GM21717 (cell line): ENCODE measurements at regions not wholly inside any gene's neighbourhood (a gene's known extent, or its start where the extent isn't known, plus 50 kb on each side); places are given as distances from the start of the nearest gene placed in this dataset.

Experiments used
- ATAC-seq: cut with Tn5 transposase; IDR thresholded peaks from one replicate; pipeline ENCODE4 v1.9.1; 2021; ENCODE audit warnings: mild to moderate bottlenecking, moderate library complexity; ENCODE audit not compliant: unreplicated experiment

DNA sequence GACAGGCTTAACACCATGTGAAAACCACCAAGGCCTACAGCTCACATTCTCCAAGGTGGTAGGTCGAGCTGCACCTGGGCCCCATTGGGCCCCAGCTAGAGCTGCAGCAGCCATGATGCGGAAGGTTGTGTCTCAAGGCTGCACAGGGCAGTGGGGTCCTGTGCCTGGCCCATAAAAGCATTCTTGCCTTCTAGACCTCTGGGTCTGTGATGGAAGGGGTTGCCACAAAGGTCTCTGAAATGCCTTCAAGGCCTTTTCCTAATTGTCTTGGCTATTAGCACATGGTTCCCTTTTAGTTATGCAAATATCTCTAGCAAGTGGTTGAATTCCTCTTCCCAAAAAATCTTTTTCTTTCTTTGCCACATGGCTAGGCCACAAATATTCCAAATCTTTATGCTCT lies 52.5 kb upstream of the C11orf58 start:
- no peak for ATAC-seq

DNA sequence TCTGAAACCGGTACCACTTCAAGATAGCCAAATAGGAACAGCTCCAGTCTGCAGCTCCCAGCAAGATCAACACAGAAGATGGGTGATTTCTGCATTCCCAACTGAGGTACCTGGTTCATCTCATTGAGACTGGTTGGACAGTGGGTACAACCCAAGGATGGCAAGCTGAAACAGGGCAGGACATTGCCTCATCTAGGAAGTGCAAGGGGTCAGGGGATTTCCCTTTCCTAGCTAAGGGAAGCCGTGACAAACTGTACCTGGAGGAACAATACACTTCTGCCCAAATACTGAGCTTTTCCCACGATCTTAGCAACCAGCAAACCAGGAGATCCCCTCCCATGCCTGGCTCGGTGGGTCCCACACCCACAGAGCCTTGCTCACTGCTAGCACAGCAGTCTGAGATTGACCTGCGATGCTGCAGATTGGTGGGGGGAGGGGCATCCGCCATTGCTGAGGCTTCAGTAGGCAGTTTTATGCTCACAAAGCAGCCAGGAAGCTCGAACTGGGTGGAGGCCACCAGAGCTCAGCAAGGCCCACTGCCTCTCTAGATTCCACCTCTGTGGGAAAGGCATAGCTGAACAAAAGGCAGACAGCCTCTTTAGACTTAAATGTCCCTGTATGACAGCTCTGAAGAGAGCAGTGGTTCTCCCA lies 59.9 kb upstream of the C11orf58 start:
- ATAC-seq: no peak

GRCh38 chr11:16669799-16670415 lies 68.5 kb upstream of the C11orf58 start:
- ATAC-seq: no peak

DNA sequence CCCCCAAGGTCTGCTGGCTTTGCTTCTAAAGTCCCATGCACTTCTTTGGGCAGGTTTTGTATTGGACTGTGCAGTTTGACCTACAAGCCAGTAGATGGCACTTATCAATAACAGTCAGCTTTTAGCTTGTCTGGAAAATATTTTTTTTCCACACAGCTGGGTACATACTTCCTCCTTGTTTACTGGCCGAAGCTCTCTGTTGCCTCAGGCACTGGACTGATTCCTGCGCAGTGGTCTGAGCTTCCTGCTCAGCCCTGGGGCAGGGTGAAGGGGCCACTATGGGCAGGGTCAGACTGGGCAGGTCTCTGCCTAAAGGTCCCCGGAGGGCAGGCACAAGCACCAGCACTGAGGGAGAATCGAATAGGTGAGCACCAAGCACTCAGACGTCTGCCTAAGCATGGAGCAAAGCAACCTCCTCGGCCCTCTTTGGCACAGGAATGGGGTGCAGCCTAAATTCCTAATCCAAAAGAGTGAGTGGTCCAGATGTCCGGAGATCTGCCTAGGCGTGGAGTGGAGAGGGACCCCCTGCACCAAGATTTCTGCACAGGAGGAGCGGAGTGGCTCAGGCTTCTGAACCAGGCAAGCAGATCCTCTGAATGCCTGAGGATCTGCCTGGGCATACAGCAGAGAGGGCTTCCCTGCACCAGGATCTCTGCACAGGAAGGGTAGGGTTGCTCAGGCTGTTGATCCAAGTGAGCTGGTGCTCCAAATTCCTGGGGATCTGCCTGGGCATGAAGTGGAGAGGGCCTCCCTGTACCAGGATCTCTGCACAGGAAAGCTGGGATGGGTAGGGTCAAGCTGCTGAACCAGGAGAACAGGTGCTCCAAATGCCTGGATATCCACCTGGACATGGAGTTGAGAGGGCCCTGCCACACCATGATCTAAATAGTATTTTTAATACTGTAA lies 105.9 kb upstream of the C11orf58 start:
- no peak for ATAC-seq

GRCh38 chr11:16630651-16631050 lies 107.8 kb upstream of the C11orf58 start:
- no peak for ATAC-seq

- no peak for ATAC-seq
These were observed 120.0 kb upstream of the C11orf58 start for GRCh38 chr11:16618431-16618830.

GRCh38 chr11:16615480-16615879 lies 123.0 kb upstream of the C11orf58 start:
- no peak for ATAC-seq

DNA sequence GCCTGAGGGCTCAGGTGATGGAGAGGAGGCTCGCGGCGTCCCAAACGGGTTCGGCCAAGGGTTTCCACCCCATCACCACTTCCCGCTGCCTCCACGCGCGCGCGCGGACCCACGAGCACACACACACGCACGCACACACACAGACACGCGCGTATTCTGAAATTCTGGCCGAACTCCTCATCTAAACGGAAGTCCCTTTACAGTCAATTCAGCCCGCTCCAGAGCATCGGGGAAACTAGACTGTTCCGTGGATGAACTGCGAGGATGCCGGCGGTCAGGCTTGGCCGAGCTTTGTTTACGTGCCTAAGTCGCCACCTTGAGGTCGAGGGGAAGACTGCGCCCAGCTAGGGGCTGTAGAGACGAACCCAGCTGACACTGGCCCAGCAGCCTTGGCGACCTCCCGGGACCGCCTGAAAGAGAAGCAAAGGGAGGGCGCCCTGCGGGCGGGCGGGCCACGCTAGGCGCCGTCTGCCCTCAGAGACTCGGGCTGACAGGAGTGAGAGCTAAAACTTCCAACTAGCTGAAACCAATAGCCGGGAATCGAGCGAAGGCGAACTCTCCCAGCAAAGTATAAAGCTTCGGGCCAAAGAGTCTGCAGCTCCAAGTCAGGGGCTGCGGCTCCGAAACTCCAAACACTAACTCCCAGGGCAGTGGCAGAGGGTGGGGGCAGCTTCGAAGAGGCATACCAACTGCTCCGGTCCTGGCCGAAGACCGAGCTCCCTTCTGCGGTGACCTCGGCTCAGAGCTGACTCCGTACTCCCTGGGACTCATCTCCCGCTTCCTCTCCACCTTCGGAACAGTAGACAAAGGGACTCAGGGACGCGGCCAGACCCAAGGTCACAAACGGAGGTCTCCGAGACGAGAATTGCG lies 124.7 kb upstream of the C11orf58 start:
- ATAC-seq: peak; percentile 99

DNA sequence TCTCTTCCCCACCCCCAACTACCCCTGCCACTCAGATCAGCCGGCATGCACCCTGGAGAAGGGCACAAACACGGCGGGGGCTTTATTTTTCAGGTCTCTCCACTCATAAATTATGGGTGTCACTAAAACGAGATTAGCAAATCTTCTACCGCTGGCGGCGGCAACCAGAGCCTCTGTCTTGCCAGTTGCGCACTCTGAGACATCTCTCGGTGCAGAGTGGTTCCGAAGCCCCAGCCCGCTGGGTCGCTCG lies 125.3 kb upstream of the C11orf58 start:
- no peak for ATAC-seq

GRCh38 chr11:16612566-16613261 lies 125.7 kb upstream of the C11orf58 start:
- ATAC-seq: no peak

- ATAC-seq: no peak
These were observed 126.4 kb upstream of the C11orf58 start for GRCh38 chr11:16611926-16612565.

- no peak for ATAC-seq
These were observed 127.0 kb upstream of the C11orf58 start for GRCh38 chr11:16611401-16611921.

DNA sequence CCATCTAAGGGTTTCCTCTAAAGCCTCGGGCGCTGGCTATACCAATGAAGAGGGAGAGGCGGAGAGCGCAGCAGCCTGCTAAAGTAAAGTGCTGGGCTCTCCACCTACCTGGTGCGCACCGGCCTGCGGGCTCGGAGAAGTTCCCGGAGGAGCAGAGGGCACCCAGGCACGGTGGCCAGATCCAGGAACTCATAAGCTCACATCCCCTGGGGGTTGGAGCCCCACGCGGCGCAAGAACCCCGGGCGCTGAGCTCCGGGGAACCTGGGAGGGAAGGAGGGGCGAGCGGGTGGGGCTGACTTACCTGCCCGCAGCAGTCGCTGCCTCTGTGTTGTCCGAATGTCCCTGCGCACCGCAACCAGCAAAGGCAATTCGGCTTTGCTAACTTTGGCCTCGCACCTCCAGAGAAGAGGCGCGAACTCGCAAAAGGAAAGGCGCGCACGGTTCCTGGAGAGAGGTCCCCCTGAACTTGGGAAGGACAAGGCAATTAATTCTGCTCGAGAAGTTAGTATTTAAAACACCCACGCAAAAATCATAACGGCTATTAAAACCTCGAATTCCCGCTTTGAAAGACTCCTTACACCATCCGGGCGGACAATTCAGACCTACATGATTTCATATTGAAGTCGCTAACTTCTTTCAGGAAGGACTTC lies 127.6 kb upstream of the C11orf58 start:
- no peak for ATAC-seq

DNA sequence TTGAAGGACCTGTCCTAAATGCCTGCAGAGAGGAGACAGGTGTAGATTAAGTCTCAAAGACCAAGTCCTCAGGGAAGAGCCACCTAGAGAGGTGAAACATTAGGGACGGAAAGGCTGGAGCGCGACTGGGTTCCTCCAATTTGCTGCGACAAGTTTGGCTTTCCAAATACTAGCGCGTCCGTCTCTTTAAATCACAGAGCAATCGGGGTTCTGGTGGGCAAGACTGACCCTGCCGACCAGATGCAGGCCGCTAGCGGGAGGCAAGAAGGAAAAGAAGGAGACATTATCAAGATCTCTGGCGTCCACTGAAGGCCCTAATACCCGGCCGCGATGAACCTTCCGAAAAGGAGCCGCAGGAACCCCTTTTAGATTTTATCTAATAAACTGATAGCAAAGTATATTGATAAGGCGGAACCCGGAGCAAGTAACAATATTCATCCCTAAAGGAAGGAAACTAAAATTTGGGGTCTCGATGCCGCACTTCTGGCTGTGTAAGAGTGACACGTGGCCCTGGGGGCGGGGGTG lies 128.2 kb upstream of the C11orf58 start:
- no peak for ATAC-seq

- no peak for ATAC-seq
These were observed 128.7 kb upstream of the C11orf58 start for GRCh38 chr11:16609769-16610168.

DNA sequence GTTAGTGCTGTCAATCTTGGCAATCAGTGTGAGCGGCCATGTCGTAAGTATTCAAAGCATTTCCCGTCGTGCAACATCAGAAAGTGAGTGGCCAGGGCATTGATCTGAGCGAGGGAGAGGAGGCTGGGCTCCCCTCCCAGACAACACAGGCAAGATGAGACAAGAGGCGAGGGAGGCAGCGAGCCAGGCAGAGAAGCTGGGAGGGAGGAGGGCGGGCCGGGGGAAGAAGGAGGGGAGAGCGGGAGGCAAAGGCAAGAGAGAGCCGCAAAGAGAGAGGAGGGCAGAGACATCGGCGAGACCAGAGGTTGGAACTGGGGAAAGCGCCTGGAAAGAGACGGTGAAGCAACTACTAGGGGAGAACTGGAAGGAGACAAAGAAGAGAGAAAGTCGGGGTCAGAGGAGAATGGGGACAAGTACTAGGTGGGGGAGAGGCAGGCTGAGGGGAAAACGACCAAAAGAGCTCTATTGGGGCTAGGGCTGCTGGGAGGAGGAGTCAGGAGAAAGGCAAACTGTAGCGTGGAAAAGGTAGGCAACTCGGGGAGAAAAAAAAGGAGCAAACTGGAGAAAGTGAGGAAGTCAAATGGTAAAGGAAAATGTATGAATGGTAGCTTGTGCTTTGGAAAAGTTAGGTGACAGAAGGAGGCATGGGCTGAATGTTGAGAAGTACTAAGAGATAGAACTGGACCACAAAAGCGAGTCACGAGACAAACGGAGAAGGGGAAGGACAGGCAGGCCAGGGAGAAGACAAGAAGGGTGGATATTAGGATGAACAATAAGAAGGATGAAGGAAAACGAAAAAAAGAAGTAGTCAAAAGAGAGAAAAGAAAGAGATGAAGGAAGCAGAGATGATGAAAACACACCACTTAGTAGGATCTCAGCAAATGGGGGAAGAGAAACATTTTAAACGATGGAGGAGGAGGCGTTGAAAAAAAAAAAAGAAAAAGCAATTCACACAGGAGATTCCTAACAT lies 130.5 kb upstream of the C11orf58 start:
- ATAC-seq: no peak

DNA sequence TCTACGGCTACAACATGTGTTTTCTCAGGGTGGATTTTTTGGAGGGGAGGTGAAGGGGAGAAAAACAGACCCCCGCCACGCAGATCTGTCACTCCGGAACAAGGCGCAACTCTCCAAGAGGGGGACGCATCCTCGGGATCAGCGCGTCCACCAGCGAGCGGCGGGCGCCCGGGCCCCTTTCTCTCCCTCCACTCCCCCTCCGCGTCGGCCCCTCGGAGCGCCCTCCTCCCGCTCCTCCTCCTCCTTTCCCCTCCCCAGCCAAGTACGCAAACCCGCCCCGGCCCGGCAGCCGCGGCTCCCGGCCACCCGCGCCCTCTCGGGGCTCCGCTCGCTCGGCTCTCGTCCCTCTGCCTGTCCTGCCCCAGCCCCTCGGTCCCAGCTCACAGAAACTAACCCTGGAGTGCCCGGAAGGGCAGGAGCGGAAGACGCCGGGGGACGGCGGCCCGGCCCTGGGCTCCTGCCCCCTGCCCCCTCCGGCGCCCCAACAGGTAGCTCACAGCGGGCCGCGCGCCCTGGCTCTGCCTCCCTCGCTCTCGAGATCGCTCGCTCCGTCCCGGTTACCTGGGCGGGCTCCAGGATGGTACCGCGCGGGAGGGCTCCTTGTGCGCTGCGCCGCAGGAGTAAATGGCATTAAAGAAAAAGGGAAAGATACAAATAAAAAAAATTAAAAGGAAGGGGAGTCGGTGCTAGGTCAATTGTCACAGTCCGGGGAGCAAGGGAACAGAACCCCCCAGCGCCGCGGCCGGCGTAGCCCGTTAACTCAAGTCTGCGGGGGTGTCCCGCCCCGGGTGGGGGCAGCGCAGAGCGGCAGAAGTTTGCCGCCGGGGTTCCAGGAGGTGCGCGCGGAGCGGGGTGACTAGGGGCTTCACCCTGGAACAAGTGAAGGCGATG lies 131.4 kb upstream of the C11orf58 start:
- no peak for ATAC-seq
